Suprapubic skin (tissue), 4 donors: ENCODE measurements at regions not wholly inside any gene's neighbourhood (a gene's known extent, or its start where the extent isn't known, plus 50 kb on each side); places are given as distances from the start of the nearest gene placed in this dataset.

Source experiments
- DNase-seq, 2 donors: peaks; one replicate each; pipeline ENCODE4 v3.0.0-alpha.2; 2019; ENCODE audit warnings: low spot score in 2 of 2
- H3K27ac ChIP-seq: fragments of 200-600 bp; sonication (generic); one replicate; pipeline ENCODE4 v1.5.1; 2019
- H3K27me3 ChIP-seq: fragments of 200-600 bp; sonication (generic); one replicate; pipeline ENCODE4 v1.5.1; 2019
- H3K36me3 ChIP-seq: fragments of 200-600 bp; sonication (generic); one replicate; pipeline ENCODE4 v1.5.1; 2019
- H3K4me1 ChIP-seq: fragments of 200-600 bp; sonication (generic); one replicate; pipeline ENCODE4 v1.5.1; 2019
- H3K4me3 ChIP-seq: fragments of 200-600 bp; sonication (generic); one replicate; pipeline ENCODE4 v1.5.1; 2019; ENCODE audit warnings: mild to moderate bottlenecking
- H3K9me3 ChIP-seq: fragments of 200-600 bp; sonication (generic); one replicate; pipeline ENCODE4 v1.5.1; 2019
- EP300 ChIP-seq: sonication (generic); formaldehyde crosslinking; IDR thresholded peaks from one replicate; pipeline ENCODE4 v1.6.1; 2017; ENCODE audit warnings: antibody characterized with exemption
- POLR2A ChIP-seq, 2 donors: fragments of 450-650 bp; IDR thresholded peaks; one replicate each; pipeline ENCODE4 v1.6.1; 2017; ENCODE audit warnings: antibody characterized with exemption in 2 of 2, mild to moderate bottlenecking in 2 of 2, moderate library complexity in 2 of 2
- POLR2AphosphoS5 ChIP-seq, 3 donors: sonication (generic); formaldehyde crosslinking; IDR thresholded peaks; one replicate each; pipeline ENCODE4 v1.6.1; 2017; ENCODE audit warnings: antibody characterized with exemption in 3 of 3
- WGBS: methylation state at CpG from one replicate; pipeline ENCODE4 v1.1.5; 2018; 5-methylcytosine and 5-hydroxymethylcytosine counted together
- TF ChIP-seq, protein P1 (sequence below), 2 donors: fragments of 200-600 bp in 1 of 2; fragments of 450-650 bp in 1 of 2; sonication (generic) in 1 of 2; IDR thresholded peaks; one replicate each; pipeline ENCODE4 v1.5.1; 2016 to 2019; ENCODE audit warnings: antibody characterized with exemption in 2 of 2, mild to moderate bottlenecking in 1 of 2, moderate library complexity in 1 of 2

DNA sequence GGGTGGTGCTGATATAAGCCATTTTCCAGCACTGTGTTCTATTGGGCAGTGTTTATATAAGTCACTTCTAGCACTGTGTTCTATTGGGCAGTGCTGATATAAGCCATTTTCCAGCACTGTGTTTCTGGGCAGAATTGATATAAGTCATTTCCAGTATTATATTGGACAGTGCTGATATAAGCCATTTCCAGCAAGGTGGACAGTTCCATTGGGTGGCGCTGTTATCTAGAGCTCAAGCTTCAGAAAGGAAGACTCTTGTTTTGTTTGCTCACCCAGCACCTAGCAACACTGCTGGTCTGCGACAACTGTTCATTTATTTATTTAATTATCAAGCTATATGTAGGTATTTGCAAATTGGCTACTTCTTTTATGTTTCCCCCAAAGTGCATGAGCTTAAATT, 690.3 kb downstream of the AACS start:
- Histone ChIP-seq H3K36me3 (no peaks in the 10 kb centered on the region), H3K27me3 (no peaks in the 10 kb centered on the region), H3K4me1 (no peaks in the 10 kb centered on the region), H3K9me3 (no peaks in the 10 kb centered on the region), H3K4me3 (no peak overlapping the region), H3K27ac (no peak overlapping the region)
- WGBS: 70% methylated on average over 2 of the region's 2 CpGs
- TF ChIP-seq EP300: no peak
- TF ChIP-seq, protein P1, sequence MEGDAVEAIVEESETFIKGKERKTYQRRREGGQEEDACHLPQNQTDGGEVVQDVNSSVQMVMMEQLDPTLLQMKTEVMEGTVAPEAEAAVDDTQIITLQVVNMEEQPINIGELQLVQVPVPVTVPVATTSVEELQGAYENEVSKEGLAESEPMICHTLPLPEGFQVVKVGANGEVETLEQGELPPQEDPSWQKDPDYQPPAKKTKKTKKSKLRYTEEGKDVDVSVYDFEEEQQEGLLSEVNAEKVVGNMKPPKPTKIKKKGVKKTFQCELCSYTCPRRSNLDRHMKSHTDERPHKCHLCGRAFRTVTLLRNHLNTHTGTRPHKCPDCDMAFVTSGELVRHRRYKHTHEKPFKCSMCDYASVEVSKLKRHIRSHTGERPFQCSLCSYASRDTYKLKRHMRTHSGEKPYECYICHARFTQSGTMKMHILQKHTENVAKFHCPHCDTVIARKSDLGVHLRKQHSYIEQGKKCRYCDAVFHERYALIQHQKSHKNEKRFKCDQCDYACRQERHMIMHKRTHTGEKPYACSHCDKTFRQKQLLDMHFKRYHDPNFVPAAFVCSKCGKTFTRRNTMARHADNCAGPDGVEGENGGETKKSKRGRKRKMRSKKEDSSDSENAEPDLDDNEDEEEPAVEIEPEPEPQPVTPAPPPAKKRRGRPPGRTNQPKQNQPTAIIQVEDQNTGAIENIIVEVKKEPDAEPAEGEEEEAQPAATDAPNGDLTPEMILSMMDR (IDR thresholded peaks at IDR 0.05): no peak
- no peak for TF ChIP-seq POLR2AphosphoS5 (IDR thresholded peaks at IDR 0.05)
- no peak for TF ChIP-seq POLR2A (IDR thresholded peaks at IDR 0.05)
- no peak for DNase-seq

DNA sequence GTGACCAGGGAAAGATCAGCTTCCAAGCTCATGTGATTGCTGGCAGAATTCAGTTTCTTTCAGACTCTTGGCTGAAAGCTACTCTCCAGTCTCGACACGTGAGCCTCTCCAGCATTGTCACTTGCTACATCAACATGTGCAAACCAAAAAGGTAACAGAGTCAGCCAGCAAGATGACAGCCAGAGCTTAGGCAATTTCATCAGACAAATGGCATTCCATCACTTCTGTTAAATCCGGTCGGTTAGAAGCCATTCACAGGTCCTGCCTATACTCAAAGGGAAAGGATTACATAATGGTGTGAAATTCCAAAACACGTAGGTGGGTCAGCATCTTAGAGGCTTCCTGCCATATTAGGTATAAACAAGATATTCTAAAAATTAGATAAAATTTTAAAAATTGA, 700.9 kb downstream of the AACS start:
- no peaks in the 10 kb centered on the region for H3K4me1 ChIP-seq
- TF ChIP-seq POLR2AphosphoS5 (IDR thresholded peaks at IDR 0.05) (no peak), POLR2A (IDR thresholded peaks at IDR 0.05) (no peak), EP300 (no peak)
- TF ChIP-seq, protein P1 (IDR thresholded peaks at IDR 0.05): no peak
- no peaks in the 10 kb centered on the region for H3K27me3 ChIP-seq
- no peak for DNase-seq
- no peaks in the 10 kb centered on the region for H3K9me3 ChIP-seq
- H3K27ac ChIP-seq: no peak overlapping the region
- H3K4me3 ChIP-seq: no peak overlapping the region
- H3K36me3 ChIP-seq: no peaks in the 10 kb centered on the region
- WGBS: 83% methylated on average over 5 of the region's 5 CpGs

DNA sequence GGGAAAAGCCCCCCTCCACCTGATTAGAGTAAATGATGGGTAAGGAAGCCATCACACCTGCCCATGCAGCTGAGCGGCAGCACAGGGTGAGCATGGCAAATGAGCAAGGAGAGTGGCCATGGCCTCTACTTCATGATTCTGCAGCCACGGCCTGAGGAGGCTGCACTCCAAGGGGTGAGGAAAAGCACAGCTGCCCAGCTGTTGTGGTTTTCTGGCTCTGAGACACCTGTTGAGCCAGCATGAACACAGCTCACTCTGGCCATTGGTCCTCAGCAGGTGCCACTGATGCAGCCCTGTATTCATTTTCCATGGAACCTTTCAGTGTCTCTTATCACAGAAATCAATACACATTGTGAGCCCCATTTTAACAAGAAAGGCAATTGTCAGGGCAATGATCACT, 707.2 kb downstream of the AACS start:
- 100% methylated on average over 1 of the region's 2 CpGs for WGBS
- no peaks in the 10 kb centered on the region for H3K4me1 ChIP-seq
- TF ChIP-seq, protein P1 (IDR thresholded peaks at IDR 0.05): no peak
- TF ChIP-seq POLR2AphosphoS5 (IDR thresholded peaks at IDR 0.05) (no peak), POLR2A (IDR thresholded peaks at IDR 0.05) (no peak), EP300 (no peak)

DNA sequence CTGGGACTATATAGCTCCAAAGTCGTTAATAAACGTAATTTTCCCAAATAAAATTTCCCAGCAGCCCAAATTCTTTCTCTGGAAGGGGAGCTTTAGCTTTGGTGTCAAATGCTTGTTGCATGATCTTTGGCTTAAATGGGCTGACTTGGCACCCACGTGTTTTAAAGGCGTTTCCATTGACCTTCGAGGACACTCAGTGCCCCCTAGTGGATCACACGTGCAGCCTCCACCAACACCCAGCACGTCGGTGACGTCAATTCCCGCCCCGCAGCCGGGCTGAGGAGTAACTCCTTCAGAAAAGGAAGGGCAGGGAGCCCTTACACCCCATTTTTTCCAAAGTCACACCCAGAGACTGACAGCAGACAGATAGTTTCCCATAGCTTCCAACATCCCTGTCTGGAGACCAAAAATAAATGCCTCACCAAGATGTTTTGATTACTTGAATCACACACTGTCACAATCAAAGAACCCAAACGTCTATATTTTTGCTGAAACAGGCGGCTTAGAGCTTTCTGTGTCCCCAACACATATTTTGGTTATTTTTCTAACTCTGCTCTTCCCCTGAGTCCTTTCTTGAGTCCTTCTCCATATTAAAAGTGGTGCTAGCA, 707.9 kb downstream of the AACS start:
- TF ChIP-seq EP300: no peak
- no peak for TF ChIP-seq POLR2AphosphoS5 (IDR thresholded peaks at IDR 0.05)
- TF ChIP-seq, protein P1 (IDR thresholded peaks at IDR 0.05): no peak
- TF ChIP-seq POLR2A (IDR thresholded peaks at IDR 0.05): no peak
- Histone ChIP-seq H3K27me3 (no peaks in the 10 kb centered on the region), H3K36me3 (no peaks in the 10 kb centered on the region), H3K9me3 (peaks cover 7% of the 10 kb centered on the region), H3K27ac (no peak overlapping the region), H3K4me1 (no peaks in the 10 kb centered on the region), H3K4me3 (no peak overlapping the region)
- WGBS: 41% methylated on average over 14 of the region's 14 CpGs
- no peak for DNase-seq

More for the DNA sequence above, 707.2 kb downstream of the AACS start:
- DNase-seq: no peak
- Histone ChIP-seq H3K27ac (no peak overlapping the region), H3K9me3 (peaks cover 3% of the 10 kb centered on the region), H3K27me3 (no peaks in the 10 kb centered on the region), H3K4me3 (no peak overlapping the region), H3K36me3 (no peaks in the 10 kb centered on the region)

DNA sequence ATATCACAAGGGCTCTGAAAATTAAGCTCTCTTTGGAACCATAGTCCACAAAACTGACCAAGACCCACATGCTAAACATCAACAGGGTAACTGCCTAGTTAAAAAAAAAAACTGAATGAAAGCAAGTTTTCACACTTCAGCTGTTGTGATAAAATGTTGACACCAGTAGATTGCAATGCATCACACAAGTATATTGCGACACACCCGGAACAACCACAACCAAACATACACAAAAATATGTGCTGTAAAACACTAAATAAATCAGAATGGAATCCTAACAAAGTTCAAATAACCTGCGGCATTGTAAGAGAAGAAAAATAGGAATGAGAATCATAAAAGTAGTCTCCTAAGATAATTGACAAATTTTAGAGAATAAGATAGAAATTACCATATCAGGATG, 710.3 kb downstream of the AACS start:
- Histone ChIP-seq H3K27me3 (no peaks in the 10 kb centered on the region), H3K27ac (no peak overlapping the region), H3K4me3 (no peak overlapping the region), H3K9me3 (peaks cover 7% of the 10 kb centered on the region), H3K4me1 (no peaks in the 10 kb centered on the region), H3K36me3 (no peaks in the 10 kb centered on the region)
- no peak for DNase-seq
- 93% methylated on average over 3 of the region's 3 CpGs for WGBS
- TF ChIP-seq POLR2AphosphoS5 (IDR thresholded peaks at IDR 0.05) (no peak), EP300 (no peak), POLR2A (IDR thresholded peaks at IDR 0.05) (no peak)
- TF ChIP-seq, protein P1 (IDR thresholded peaks at IDR 0.05): no peak
